Adrenal gland (tissue), 5 donors: ENCODE measurements at regions not wholly inside any gene's neighbourhood (a gene's known extent, or its start where the extent isn't known, plus 50 kb on each side); places are given as distances from the start of the nearest gene placed in this dataset.

Experiments
- POLR2A ChIP-seq, 2 donors: fragments of 450-650 bp; IDR thresholded peaks; one replicate each; pipeline ENCODE4 v1.6.1; 2017; ENCODE audit warnings: antibody characterized with exemption in 2 of 2, mild to moderate bottlenecking in 2 of 2, moderate library complexity in 1 of 2
- TF ChIP-seq, protein P1 (sequence below), 6 experiments: fragments of 450-650 bp in 4 of 6; fragments of 200-600 bp in 2 of 6; sonication (generic) in 1 of 6; IDR thresholded peaks; 1 replicate in 5 of 6; 2 replicates in 1 of 6; pipeline versions ENCODE4 v1.5.1 to v1.8.0; 2016 to 2021; ENCODE audit warnings: antibody characterized with exemption in 6 of 6, mild to moderate bottlenecking in 2 of 6, moderate library complexity in 1 of 6
- donor health status: DM: no; HTN: no; CAD: no.

DNA sequence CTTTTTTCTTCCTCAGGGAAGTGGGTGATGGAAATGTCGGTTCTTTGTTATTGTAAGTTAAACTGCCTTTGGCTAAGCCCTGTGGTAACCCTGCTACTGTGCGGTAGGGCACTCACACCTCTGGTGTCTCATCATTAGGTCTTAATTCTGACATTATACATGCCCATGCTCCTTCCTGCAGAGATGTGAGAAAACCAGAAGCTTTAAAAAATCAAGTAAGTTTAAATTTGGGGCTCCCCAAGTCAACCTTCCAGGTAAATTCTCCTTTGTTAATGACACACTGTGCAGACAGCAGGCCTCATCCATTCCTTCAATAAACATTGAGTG lies 155.8 kb downstream of the FAM43A start:
- no peak for TF ChIP-seq POLR2A (IDR thresholded peaks at IDR 0.05)
- TF ChIP-seq, protein P1, sequence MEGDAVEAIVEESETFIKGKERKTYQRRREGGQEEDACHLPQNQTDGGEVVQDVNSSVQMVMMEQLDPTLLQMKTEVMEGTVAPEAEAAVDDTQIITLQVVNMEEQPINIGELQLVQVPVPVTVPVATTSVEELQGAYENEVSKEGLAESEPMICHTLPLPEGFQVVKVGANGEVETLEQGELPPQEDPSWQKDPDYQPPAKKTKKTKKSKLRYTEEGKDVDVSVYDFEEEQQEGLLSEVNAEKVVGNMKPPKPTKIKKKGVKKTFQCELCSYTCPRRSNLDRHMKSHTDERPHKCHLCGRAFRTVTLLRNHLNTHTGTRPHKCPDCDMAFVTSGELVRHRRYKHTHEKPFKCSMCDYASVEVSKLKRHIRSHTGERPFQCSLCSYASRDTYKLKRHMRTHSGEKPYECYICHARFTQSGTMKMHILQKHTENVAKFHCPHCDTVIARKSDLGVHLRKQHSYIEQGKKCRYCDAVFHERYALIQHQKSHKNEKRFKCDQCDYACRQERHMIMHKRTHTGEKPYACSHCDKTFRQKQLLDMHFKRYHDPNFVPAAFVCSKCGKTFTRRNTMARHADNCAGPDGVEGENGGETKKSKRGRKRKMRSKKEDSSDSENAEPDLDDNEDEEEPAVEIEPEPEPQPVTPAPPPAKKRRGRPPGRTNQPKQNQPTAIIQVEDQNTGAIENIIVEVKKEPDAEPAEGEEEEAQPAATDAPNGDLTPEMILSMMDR (IDR thresholded peaks at IDR 0.05): no peak
